Endothelial cell of umbilical vein (primary cell): ENCODE measurements at regions not wholly inside any gene's neighbourhood (a gene's known extent, or its start where the extent isn't known, plus 50 kb on each side); places are given as distances from the start of the nearest gene placed in this dataset.

Source experiments
- BruUV-seq: library from RNA; stranded (reverse); fragments of 400-500 nt; replicated peaks from 2 replicates; lab custom pipeline; 2021; lab: Mats Ljungman, UMichigan
- CTCF ChIA-PET: fragments of 300-600, 350-600 bp; sonication (Branson Sonifier 250); formaldehyde crosslinking; loops from one replicate; lab custom pipeline; 2021; ENCODE audit warnings: antibody characterized with exemption, inconsistent platforms; lab: Charles Lee
- POLR2A ChIA-PET: fragments of 300-600, 350-600 bp; sonication (Branson Sonifier 250); formaldehyde crosslinking; loops from one replicate; lab custom pipeline; 2021; ENCODE audit warnings: antibody characterized with exemption, inconsistent platforms; lab: Charles Lee
- DNase-seq: peaks from one replicate; pipeline ENCODE4 v3.0.0-alpha.2; 2011; ENCODE audit warnings: low read depth, low spot score
- FAIRE-seq: peaks from 2 replicates; lab custom pipeline; 2011; peaks lifted over from hg19 to GRCh38; lab: Jason Lieb, UNC
- H2AFZ ChIP-seq: 2 replicates; pipeline ENCODE4 v1.6.0; 2012; ENCODE audit warnings: low read depth, low read length, control low read depth, inconsistent platforms
- H3K27ac ChIP-seq: 2 replicates; pipeline ENCODE4 v1.5.1; 2011; ENCODE audit warnings: low read depth, mild to moderate bottlenecking, control low read depth, low read length, moderate library complexity; ENCODE audit not compliant: insufficient read depth
- H3K27me3 ChIP-seq, 2 experiments: 2 replicates each; pipeline versions ENCODE4 v1.6.0 to v1.6.1; 2011; ENCODE audit warnings: low read length in 2 of 2, mixed read lengths in 1 of 2; ENCODE audit not compliant: control insufficient read depth in 2 of 2, insufficient read depth in 2 of 2
- H3K36me3 ChIP-seq, 2 experiments: 2 replicates in 1 of 2; 3 replicates in 1 of 2; pipeline ENCODE4 v1.5.1; 2011; ENCODE audit warnings: low read length in 2 of 2, mild to moderate bottlenecking in 1 of 2, moderate library complexity in 1 of 2; ENCODE audit not compliant: control insufficient read depth in 2 of 2, insufficient read depth in 2 of 2; ENCODE audit errors: extremely low read depth in 1 of 2
- H3K4me1 ChIP-seq: 3 replicates; pipeline ENCODE4 v1.5.1; 2011; ENCODE audit warnings: mild to moderate bottlenecking, low read length; ENCODE audit not compliant: control insufficient read depth, insufficient read depth; ENCODE audit errors: extremely low read depth
- H3K4me2 ChIP-seq: 2 replicates; pipeline ENCODE4 v1.6.1; 2011; ENCODE audit warnings: low read length, control low read depth, mixed read lengths; ENCODE audit not compliant: insufficient read depth
- H3K4me3 ChIP-seq, 3 experiments: fragments of 200-600 bp in 1 of 3; sonication (generic), shearing (Covaris generic) in 1 of 3; replicated peaks in 1 of 3; 2 replicates each; pipeline ENCODE4 v1.5.1; 2011 to 2016; ENCODE audit warnings: control low read depth in 3 of 3, low read length in 3 of 3, mild to moderate bottlenecking in 2 of 3, inconsistent platforms in 1 of 3, low read depth in 1 of 3, moderate library complexity in 1 of 3; ENCODE audit not compliant: insufficient read depth in 1 of 3
- H3K79me2 ChIP-seq: 2 replicates; pipeline ENCODE4 v1.6.0; 2012; ENCODE audit warnings: low read length, inconsistent platforms; ENCODE audit not compliant: control insufficient read depth, insufficient read depth
- H3K9ac ChIP-seq: replicated peaks from 2 replicates; pipeline ENCODE3; 2011; ENCODE audit warnings: low read length, control low read depth; ENCODE audit not compliant: insufficient read depth; ENCODE audit errors: extremely low read depth
- H3K9me1 ChIP-seq: replicated peaks from 3 replicates; pipeline ENCODE4 v1.6.0; 2011; ENCODE audit warnings: mild to moderate bottlenecking, low read length; ENCODE audit not compliant: control insufficient read depth, insufficient read depth; ENCODE audit errors: extremely low read depth
- H3K9me3 ChIP-seq: replicated peaks from 2 replicates; pipeline ENCODE4 v1.5.1; 2012; ENCODE audit warnings: low read length, inconsistent platforms; ENCODE audit not compliant: control insufficient read depth, insufficient read depth
- H4K20me1 ChIP-seq: replicated peaks from 2 replicates; pipeline ENCODE3; 2011; ENCODE audit warnings: mild to moderate bottlenecking, low read length; ENCODE audit not compliant: control insufficient read depth, insufficient read depth; ENCODE audit errors: extremely low read depth
- EZH2 ChIP-seq: IDR thresholded peaks from 2 replicates; pipeline ENCODE4 v1.6.1; 2012; ENCODE audit warnings: borderline replicate concordance, low read depth, mild to moderate bottlenecking, moderate library complexity, low read length, inconsistent platforms; ENCODE audit not compliant: severe bottlenecking
- FOS ChIP-seq: IDR thresholded peaks from 2 replicates; pipeline ENCODE4 v1.6.1; 2011; ENCODE audit warnings: mild to moderate bottlenecking, low read length, moderate library complexity, borderline replicate concordance; ENCODE audit not compliant: insufficient read depth
- GATA2 ChIP-seq: IDR thresholded peaks from 2 replicates; pipeline ENCODE4 v1.7.0; 2011; ENCODE audit warnings: low read depth, mild to moderate bottlenecking, moderate library complexity, mixed read lengths, low read length; ENCODE audit not compliant: insufficient read length, insufficient read depth
- JUN ChIP-seq: IDR thresholded peaks from 2 replicates; pipeline ENCODE4 v1.6.1; 2011; ENCODE audit warnings: borderline replicate concordance, low read depth; ENCODE audit not compliant: insufficient read length, insufficient read depth
- MYC ChIP-seq: IDR thresholded peaks from one replicate; pipeline ENCODE4 v1.6.1; 2011; ENCODE audit warnings: mild to moderate bottlenecking, low read depth, low read length
- POLR2A ChIP-seq: IDR thresholded peaks from 2 replicates; pipeline ENCODE4 v1.6.1; 2012; ENCODE audit warnings: low read depth, mild to moderate bottlenecking, control low read depth, low read length
- POLR2AphosphoS5 ChIP-seq: IDR thresholded peaks from 2 replicates; pipeline ENCODE4 v1.6.1; 2012; ENCODE audit warnings: low read depth, mild to moderate bottlenecking, control low read depth, low read length, moderate library complexity; ENCODE audit not compliant: insufficient read depth
- dilution Hi-C: fragments of 300-500 bp; cut with MboI; formaldehyde crosslinking; loops from one replicate; pipeline ENCODE4 v1.15.0; 2019; ENCODE audit warnings: low sequenced_read_pairs; ENCODE audit not compliant: extremely low pct_ligation_motif_present
- intact Hi-C: fragments of 100-400 bp; cut with micrococcal nuclease; formaldehyde crosslinking; loops from one replicate; pipeline ENCODE4 v1.10.0; 2022
- TF ChIP-seq, protein P1 (sequence below): IDR thresholded peaks from 2 replicates; pipeline ENCODE4 v1.6.1; 2011; ENCODE audit not compliant: insufficient read depth, insufficient read length
- TF ChIP-seq, protein P2 (sequence below), 2 donors: IDR thresholded peaks; 1 replicate in 1 of 2; 2 replicates in 1 of 2; pipeline ENCODE4 v1.5.1; 2011; ENCODE audit warnings: low read length in 2 of 2, mild to moderate bottlenecking in 2 of 2, moderate library complexity in 2 of 2, control low read depth in 1 of 2, inconsistent platforms in 1 of 2, low read depth in 1 of 2; ENCODE audit not compliant: insufficient read depth in 1 of 2; ENCODE audit errors: extremely low read depth in 1 of 2

GRCh38 chr7:9302436-9302835, 869.0 kb downstream of the NXPH1 start:
- CTCF ChIA-PET: no interaction called here
- H3K9me3 ChIP-seq: no peaks in the 10 kb centered on the region
- BruUV-seq: no TSS peak

More at GRCh38 chr7:9302436-9302835, 869.0 kb downstream of the NXPH1 start:
- H3K79me2 ChIP-seq: no peaks in the 10 kb centered on the region
- no peaks in the 10 kb centered on the region for H4K20me1 ChIP-seq
- H2AFZ ChIP-seq: no peak overlapping the region
- dilution Hi-C loops (no loop called here), intact Hi-C loops (no loop called here)
- POLR2A ChIA-PET: no interaction called here
- H3K27ac ChIP-seq: no peak overlapping the region
- no peaks in the 10 kb centered on the region for H3K4me1 ChIP-seq
- DNase-seq (no peak), FAIRE-seq (no peak)
- no peaks in the 10 kb centered on the region for H3K36me3 ChIP-seq
- H3K9me1 ChIP-seq: no peaks in the 10 kb centered on the region
- TF ChIP-seq FOS: no peak
- no peak for TF ChIP-seq GATA2
- TF ChIP-seq JUN: no peak
- no peak for TF ChIP-seq POLR2A
- TF ChIP-seq, protein P1, sequence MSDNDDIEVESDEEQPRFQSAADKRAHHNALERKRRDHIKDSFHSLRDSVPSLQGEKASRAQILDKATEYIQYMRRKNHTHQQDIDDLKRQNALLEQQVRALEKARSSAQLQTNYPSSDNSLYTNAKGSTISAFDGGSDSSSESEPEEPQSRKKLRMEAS: no peak
- TF ChIP-seq, protein P2, sequence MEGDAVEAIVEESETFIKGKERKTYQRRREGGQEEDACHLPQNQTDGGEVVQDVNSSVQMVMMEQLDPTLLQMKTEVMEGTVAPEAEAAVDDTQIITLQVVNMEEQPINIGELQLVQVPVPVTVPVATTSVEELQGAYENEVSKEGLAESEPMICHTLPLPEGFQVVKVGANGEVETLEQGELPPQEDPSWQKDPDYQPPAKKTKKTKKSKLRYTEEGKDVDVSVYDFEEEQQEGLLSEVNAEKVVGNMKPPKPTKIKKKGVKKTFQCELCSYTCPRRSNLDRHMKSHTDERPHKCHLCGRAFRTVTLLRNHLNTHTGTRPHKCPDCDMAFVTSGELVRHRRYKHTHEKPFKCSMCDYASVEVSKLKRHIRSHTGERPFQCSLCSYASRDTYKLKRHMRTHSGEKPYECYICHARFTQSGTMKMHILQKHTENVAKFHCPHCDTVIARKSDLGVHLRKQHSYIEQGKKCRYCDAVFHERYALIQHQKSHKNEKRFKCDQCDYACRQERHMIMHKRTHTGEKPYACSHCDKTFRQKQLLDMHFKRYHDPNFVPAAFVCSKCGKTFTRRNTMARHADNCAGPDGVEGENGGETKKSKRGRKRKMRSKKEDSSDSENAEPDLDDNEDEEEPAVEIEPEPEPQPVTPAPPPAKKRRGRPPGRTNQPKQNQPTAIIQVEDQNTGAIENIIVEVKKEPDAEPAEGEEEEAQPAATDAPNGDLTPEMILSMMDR (IDR thresholded peaks at IDR 0.05; ENCODE audit: extremely low read depth in 1 of 2, insufficient read depth in 1 of 2, low read depth in 1 of 2, low read length in 2 of 2): no peak
- TF ChIP-seq EZH2: no peak
- no peak for TF ChIP-seq POLR2AphosphoS5
- TF ChIP-seq MYC: no peak
- H3K4me3 ChIP-seq: no peak overlapping the region
- H3K4me2 ChIP-seq: no peak overlapping the region
- H3K27me3 ChIP-seq: no peaks in the 10 kb centered on the region
- no peak overlapping the region for H3K9ac ChIP-seq
